Astrocyte (in vitro differentiated cells and primary cell): ENCODE measurements at regions not wholly inside any gene's neighbourhood (a gene's known extent, or its start where the extent isn't known, plus 50 kb on each side); places are given as distances from the start of the nearest gene placed in this dataset.

Experiments
- CTCF ChIP-seq: IDR thresholded peaks from 2 replicates; pipeline ENCODE4 v1.5.1; 2011; ENCODE audit warnings: low read depth, mild to moderate bottlenecking, inconsistent platforms, low read length, moderate library complexity; ENCODE audit not compliant: insufficient read depth
- EZH2 ChIP-seq: IDR thresholded peaks from 2 replicates; pipeline ENCODE4 v1.6.1; 2012; ENCODE audit warnings: mild to moderate bottlenecking, low read length, inconsistent platforms; ENCODE audit not compliant: insufficient read depth

- TF ChIP-seq EZH2 (no peak), CTCF (no peak)
Observed at GRCh38 chr16:72620853-72621252, 427.1 kb downstream of the ZFHX3 start.
